Activated T-cell treated with anti-CD3 and anti-CD28 coated beads for 48 hours (primary cell): ENCODE measurements at regions not wholly inside any gene's neighbourhood (a gene's known extent, or its start where the extent isn't known, plus 50 kb on each side); places are given as distances from the start of the nearest gene placed in this dataset.

Experiments
- DNase-seq: peaks from one replicate; pipeline ENCODE4 v3.0.0-alpha.2; 2020; ENCODE audit warnings: low read depth

- no peak for DNase-seq
Observed at GRCh38 chrX:39984191-39984956, 113.4 kb downstream of the BCOR start.

- no peak for DNase-seq
Observed at GRCh38 chrX:39985071-39985470, 112.7 kb downstream of the BCOR start.

- DNase-seq = no peak
Observed at GRCh38 chrX:39985551-39985950, 112.2 kb downstream of the BCOR start.

- DNase-seq = no peak
Observed at GRCh38 chrX:39988496-39988895, 109.3 kb downstream of the BCOR start.

DNA sequence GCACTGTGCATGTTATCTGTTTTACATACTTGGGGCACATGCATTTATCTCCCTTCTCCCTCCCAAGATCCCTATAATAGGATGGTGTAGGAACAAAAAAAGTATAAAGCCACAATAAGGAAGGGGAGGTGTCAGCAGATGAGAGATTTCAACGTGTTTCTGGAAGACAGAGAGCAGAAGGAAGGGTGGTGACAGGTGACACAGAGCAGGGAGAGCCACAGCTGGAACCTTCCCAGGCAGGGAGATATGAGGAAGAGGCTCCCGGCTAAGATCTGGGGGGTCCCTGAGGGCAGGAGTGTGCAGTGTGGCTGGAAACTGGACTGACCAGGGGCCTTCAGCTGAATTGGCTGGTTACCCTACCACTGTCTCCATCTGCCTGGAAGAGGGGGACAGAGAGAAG, 107.4 kb downstream of the BCOR start:
- no peak for DNase-seq

GRCh38 chrX:39992300-39992699, 105.5 kb downstream of the BCOR start:
- DNase-seq = no peak

DNA sequence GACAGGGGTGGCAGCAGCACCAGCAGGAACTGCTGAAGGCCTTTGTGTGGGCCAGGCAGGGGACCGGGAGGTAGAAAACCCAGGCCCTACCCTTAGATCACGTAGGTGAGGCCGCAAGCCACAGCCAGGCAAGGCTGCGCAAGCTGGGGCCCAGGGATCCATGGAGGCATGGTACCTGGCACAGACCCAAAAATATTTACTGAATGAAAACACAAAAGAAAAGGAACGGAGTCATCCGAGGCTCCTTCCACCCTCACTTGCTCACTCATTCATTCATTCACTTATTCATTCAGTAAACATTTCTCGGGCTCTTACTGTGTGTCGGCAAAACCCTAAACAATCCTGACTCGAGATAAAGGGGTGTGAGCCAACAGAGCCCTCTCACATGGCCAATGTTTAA, 102.3 kb downstream of the BCOR start:
- DNase-seq = no peak

DNA sequence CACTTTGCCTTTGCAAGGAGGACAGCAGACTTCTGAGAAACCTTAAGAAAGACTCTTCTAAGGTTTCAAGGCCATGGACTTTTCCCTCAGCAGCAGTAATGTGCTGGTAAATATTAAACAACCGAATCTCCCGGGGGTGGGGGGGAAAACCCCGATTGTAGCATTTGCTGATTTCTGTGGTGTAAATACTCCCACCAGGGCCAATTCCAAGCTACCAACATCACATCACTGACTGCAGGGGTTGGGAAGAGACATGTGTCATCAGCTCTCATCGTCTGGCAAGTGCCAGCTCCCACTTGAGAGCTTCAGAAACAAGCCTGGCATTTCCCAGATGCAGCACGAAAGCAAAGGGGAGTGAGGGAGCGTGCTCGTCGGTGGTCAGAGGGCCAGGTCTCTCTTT, 101.2 kb downstream of the BCOR start:
- DNase-seq = no peak

DNA sequence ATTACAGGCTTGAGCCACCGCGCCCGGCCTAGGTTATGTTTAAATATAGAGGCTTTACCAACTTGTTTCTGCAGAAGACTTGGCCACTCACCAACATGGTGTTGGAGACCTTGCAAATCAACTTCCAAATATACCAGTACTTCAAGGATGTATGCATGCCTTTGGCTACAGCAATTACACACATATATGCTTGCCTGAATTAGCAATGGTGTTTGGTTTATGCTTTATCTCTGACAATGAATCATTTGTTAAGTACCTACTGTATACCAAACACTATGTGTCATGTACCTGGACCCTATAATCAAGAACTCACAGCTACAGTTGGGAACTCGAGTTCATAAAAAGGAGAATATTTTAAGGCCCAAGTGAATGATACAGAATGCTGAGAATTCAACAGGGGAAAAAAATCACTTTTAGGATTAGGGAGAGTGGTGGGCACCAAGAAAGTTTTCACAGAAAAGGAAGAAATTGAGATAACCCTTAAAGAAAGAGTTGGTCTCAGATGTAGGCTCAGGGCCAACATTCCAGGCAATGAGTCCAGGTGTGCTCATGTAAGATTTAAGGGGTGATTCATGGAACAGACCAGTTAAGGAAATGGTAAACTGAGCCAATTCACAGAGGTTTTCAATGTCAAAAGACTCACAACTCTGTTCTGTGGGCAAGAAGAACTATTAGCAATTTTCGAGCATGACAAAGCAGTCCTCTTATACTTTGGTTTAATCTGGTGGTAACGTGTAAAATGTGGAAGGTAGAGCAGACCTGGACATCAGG, 98.9 kb downstream of the BCOR start:
- DNase-seq = no peak
